ENCODE measurements at regions not wholly inside any gene's neighbourhood (a gene's known extent, or its start where the extent isn't known, plus 50 kb on each side); places are given as distances from the start of the nearest gene placed in this dataset.

- DNase-seq (ENCODE audit: low spot score): no peak
These were observed 108.8 kb upstream of the TENT5A start for GRCh38 chr6:81861281-81861680.

- no peak for DNase-seq (ENCODE audit: low spot score)
These were observed 107.4 kb upstream of the TENT5A start for GRCh38 chr6:81859884-81860283.

GRCh38 chr6:81857812-81858211 lies 105.3 kb upstream of the TENT5A start:
- DNase-seq (ENCODE audit: low spot score): no peak

- DNase-seq (ENCODE audit: low spot score): no peak
These were observed 104.4 kb upstream of the TENT5A start for GRCh38 chr6:81856872-81857271.

- DNase-seq (ENCODE audit: low spot score): no peak
These were observed 102.0 kb upstream of the TENT5A start for GRCh38 chr6:81854474-81854873.

GRCh38 chr6:81853975-81854374 lies 101.5 kb upstream of the TENT5A start:
- no peak for DNase-seq (ENCODE audit: low spot score)

- no peak for DNase-seq (ENCODE audit: low spot score)
These were observed 96.8 kb upstream of the TENT5A start for GRCh38 chr6:81849248-81849647.

GRCh38 chr6:81847866-81848265 lies 95.4 kb upstream of the TENT5A start:
- DNase-seq (ENCODE audit: low spot score): no peak

- DNase-seq (ENCODE audit: low spot score): no peak
These were observed 92.2 kb upstream of the TENT5A start for GRCh38 chr6:81844686-81845085.

GRCh38 chr6:81843302-81843701 lies 90.8 kb upstream of the TENT5A start:
- DNase-seq (ENCODE audit: low spot score): no peak

GRCh38 chr6:81842254-81842653 lies 89.8 kb upstream of the TENT5A start:
- DNase-seq (ENCODE audit: low spot score): no peak

- no peak for DNase-seq (ENCODE audit: low spot score)
These were observed 86.4 kb upstream of the TENT5A start for GRCh38 chr6:81838724-81839426.

GRCh38 chr6:81838031-81838430 lies 85.5 kb upstream of the TENT5A start:
- no peak for DNase-seq (ENCODE audit: low spot score)

- DNase-seq (ENCODE audit: low spot score): no peak
These were observed 81.7 kb upstream of the TENT5A start for GRCh38 chr6:81834141-81834681.

GRCh38 chr6:81832304-81832703 lies 79.8 kb upstream of the TENT5A start:
- DNase-seq (ENCODE audit: low spot score): no peak

GRCh38 chr6:81831274-81831673 lies 78.8 kb upstream of the TENT5A start:
- DNase-seq (ENCODE audit: low spot score): no peak

GRCh38 chr6:81826784-81827183 lies 74.3 kb upstream of the TENT5A start:
- DNase-seq (ENCODE audit: low spot score): no peak

- DNase-seq (ENCODE audit: low spot score): no peak
These were observed 70.1 kb upstream of the TENT5A start for GRCh38 chr6:81822568-81822967.

- DNase-seq (ENCODE audit: low spot score): no peak
These were observed 69.0 kb upstream of the TENT5A start for GRCh38 chr6:81821449-81821848.

GRCh38 chr6:81820980-81821379 lies 68.5 kb upstream of the TENT5A start:
- no peak for DNase-seq (ENCODE audit: low spot score)

GRCh38 chr6:81820422-81820821 lies 67.9 kb upstream of the TENT5A start:
- DNase-seq (ENCODE audit: low spot score): no peak

- DNase-seq (ENCODE audit: low spot score): no peak
These were observed 67.3 kb upstream of the TENT5A start for GRCh38 chr6:81819767-81820166.

GRCh38 chr6:81818901-81819361 lies 66.5 kb upstream of the TENT5A start:
- DNase-seq (ENCODE audit: low spot score): no peak

- DNase-seq (ENCODE audit: low spot score): no peak
These were observed 63.9 kb upstream of the TENT5A start for GRCh38 chr6:81816380-81816779.

Data from putamen (tissue), 1 donor.